Neural cell (in vitro differentiated cells): ENCODE measurements at regions not wholly inside any gene's neighbourhood (a gene's known extent, or its start where the extent isn't known, plus 50 kb on each side); places are given as distances from the start of the nearest gene placed in this dataset.

Experiments
- CTCF ChIP-seq: fragments of 450-650 bp; IDR thresholded peaks from 2 replicates; pipeline ENCODE4 v1.5.1; 2014; ENCODE audit warnings: antibody characterized with exemption, mild to moderate bottlenecking, moderate library complexity; ENCODE audit not compliant: poor library complexity, severe bottlenecking
- EP300 ChIP-seq: fragments of 450-650 bp; conservative IDR thresholded peaks from 2 replicates; pipeline ENCODE4 v1.6.1; 2014; ENCODE audit warnings: antibody characterized with exemption, mild to moderate bottlenecking, moderate library complexity; ENCODE audit not compliant: poor library complexity, severe bottlenecking
- EZH2 ChIP-seq: fragments of 200-600, 300-800 bp; shearing (Covaris generic), sonication (generic); IDR thresholded peaks from 2 replicates; pipeline ENCODE4 v1.6.1; 2014; ENCODE audit warnings: antibody characterized with exemption, low read length, borderline replicate concordance, mild to moderate bottlenecking; ENCODE audit not compliant: insufficient read depth, poor library complexity, severe bottlenecking
- POLR2AphosphoS5 ChIP-seq: IDR thresholded peaks from 2 replicates; pipeline ENCODE4 v1.6.1; 2012
- RAD21 ChIP-seq: fragments of 450-650 bp; conservative IDR thresholded peaks from 2 replicates; pipeline ENCODE4 v1.6.1; 2014; ENCODE audit warnings: antibody characterized with exemption, mild to moderate bottlenecking, moderate library complexity
- SMC3 ChIP-seq: fragments of 450-650 bp; conservative IDR thresholded peaks from 2 replicates; pipeline ENCODE4 v1.6.1; 2014; ENCODE audit warnings: antibody characterized with exemption, mild to moderate bottlenecking, moderate library complexity; ENCODE audit not compliant: poor library complexity
- TAF1 ChIP-seq: IDR thresholded peaks from 2 replicates; pipeline ENCODE4 v1.6.1; 2012; ENCODE audit warnings: low read depth

- TF ChIP-seq CTCF (no peak), POLR2AphosphoS5 (no peak), RAD21 (no peak), SMC3 (no peak), EP300 (no peak), EZH2 (no peak), TAF1 (no peak)
Measured at GRCh38 chr3:14282706-14283075, 104.1 kb downstream of the LSM3 start.
